D721Med (cell line): ENCODE measurements at regions not wholly inside any gene's neighbourhood (a gene's known extent, or its start where the extent isn't known, plus 50 kb on each side); places are given as distances from the start of the nearest gene placed in this dataset.

ENCODE experiments used
- DNase-seq: peaks from one replicate; pipeline ENCODE4 v3.0.0; 2011; ENCODE audit warnings: low spot score; ENCODE audit not compliant: insufficient read length
- FAIRE-seq: peaks from 2 replicates; lab custom pipeline; 2011; peaks lifted over from hg19 to GRCh38; lab: Jason Lieb, UNC
- TF ChIP-seq, protein P1 (sequence below): IDR thresholded peaks from 2 replicates; pipeline ENCODE4 v1.5.1; 2012; ENCODE audit warnings: mild to moderate bottlenecking, control low read depth; ENCODE audit not compliant: insufficient read depth; ENCODE audit errors: missing control alignments

DNA sequence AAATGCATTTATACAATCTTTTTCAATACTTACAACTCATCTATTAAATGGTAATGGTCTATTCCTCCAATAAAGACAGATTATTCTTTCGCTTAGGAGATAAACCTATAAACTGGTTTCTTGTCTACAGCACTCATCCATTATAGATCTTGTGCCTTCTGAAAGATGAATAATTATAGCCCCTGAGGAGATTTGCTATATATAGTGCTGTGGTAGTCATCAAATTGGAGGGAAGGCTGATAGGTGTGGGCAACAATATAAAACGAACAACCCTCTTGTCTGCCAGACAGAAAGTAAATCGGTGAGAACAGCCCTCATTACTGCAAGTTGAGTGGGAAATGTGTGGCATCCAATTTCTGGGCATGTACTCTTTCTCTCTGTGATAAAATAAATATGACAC lies 292.5 kb upstream of the CNR1 start:
- TF ChIP-seq, protein P1, sequence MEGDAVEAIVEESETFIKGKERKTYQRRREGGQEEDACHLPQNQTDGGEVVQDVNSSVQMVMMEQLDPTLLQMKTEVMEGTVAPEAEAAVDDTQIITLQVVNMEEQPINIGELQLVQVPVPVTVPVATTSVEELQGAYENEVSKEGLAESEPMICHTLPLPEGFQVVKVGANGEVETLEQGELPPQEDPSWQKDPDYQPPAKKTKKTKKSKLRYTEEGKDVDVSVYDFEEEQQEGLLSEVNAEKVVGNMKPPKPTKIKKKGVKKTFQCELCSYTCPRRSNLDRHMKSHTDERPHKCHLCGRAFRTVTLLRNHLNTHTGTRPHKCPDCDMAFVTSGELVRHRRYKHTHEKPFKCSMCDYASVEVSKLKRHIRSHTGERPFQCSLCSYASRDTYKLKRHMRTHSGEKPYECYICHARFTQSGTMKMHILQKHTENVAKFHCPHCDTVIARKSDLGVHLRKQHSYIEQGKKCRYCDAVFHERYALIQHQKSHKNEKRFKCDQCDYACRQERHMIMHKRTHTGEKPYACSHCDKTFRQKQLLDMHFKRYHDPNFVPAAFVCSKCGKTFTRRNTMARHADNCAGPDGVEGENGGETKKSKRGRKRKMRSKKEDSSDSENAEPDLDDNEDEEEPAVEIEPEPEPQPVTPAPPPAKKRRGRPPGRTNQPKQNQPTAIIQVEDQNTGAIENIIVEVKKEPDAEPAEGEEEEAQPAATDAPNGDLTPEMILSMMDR, result no peak
- no peak for DNase-seq

DNA sequence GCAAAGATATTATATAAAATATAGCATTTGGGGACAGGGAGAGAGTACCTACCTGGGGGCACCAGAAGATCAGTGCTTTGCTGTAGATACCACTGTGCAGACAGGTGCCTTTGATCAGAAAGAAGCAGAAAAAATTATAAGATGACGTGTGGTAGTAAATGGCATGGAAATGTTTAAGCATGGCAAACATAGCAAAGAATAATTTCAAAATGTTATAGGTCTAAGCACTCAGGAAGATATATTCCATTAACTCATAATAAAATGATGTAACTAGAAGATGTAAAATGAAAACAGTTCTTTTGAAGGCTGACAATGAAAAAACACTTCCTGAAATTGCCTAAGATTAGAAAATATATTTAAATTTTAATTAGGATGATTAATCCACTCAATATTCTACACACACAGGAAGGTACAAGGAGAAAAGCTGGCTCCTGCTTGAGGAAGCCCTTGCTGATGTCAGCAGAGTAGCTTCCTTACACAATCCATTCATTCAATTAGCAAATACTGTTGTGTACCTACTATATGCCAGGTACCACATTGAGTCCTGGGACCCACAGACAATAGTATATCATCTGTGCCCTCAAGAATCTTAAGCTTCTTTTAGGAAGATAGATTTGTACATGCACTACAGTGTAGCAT lies 290.2 kb upstream of the CNR1 start:
- no peak for FAIRE-seq
- TF ChIP-seq, protein P1, result no peak
- no peak for DNase-seq

More for the DNA sequence above, 292.5 kb upstream of the CNR1 start:
- FAIRE-seq, result no peak

DNA sequence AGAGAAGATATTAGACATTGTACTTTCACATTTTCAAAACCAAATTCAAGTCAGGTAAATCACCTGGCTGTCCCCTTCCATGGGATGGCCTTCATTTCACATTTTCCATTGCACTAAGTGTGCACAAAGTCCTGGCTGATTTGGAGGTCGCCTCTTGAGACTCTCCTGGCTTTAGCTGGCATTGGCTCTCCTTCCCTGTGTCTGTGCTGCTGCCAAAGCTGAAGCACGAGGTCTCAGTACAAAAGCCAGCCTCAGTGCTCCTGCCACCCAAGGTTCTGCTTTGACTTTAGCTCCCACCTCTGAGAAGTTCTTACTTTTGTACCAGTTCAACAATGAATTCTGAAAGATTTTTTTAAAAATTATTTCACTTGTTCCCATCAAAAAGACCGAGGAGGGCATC lies 289.2 kb upstream of the CNR1 start:
- FAIRE-seq (no peak), DNase-seq (no peak)
- TF ChIP-seq, protein P1, result no peak

DNA sequence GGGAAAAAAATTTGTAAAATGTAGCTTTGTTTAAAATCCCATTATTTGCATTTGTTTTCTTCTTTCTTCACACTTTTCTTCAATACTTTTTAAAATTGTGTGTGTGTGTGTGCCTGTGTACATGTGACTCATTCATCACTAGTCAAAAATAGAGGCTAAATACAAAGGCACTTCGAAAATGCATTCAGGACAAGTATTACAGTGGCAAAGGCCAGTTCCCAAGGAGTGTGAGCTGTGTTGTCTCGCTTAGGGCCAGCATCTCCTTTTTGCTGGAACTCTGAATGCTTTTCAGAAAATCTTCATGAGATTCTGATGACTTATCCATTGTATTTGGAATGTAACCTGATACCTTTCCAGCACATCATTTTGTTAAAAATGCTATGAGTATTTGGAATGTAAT lies 288.5 kb upstream of the CNR1 start:
- no peak for DNase-seq
- FAIRE-seq, result no peak
- TF ChIP-seq, protein P1, result no peak

DNA sequence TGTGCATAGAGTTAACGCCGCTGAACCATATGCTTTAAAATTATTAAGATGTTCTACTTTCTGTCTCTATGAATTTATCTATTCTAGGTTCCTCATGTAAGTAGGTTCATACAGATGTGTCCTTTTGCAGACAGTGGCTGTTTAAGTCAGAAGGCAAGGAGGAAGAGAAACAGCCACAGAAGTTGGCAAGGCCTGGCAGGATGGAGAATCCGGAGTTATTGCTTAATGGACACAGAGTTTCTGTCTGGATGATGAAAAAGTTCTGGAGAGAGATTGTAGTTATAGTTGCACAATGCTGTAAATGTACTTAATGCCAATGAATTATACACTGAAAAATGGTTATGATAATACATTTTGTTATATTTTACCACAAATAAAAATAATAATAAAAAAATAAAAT lies 283.6 kb upstream of the CNR1 start:
- TF ChIP-seq, protein P1, result no peak

DNA sequence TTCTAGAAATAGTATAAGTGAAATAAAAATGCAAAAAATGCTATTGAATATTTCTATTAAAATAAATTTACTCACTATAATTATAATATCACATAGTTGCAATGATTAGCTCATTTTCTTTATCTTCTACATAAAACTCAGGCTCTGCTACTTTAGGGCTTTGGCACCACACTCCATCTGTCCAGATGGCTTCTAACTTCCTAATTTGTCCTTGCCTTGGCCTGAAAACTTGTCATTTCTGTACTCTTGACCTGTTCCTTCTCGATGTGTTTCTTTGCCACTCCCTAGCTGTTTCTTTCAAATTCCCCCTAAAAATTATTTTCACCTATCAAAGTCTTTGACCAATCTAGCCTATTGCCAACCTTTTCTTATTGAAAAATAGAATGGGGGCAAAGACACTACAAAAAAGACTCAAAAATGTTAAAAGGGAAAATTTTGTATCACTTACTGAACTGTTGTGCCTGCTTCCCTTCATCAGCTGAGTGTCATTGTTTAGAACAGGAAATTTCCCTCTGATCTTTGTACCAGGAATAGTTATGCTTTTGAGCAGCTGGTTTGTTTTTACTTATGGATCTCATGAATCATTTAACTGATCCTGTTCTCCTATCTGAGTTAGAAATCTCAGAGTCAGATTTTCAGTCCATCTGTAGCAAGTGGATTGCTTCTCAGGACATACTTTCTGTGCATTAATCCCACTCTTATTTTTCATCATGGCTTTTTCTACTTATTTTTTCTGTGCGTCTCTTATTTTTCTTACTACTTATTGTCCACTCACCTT lies 279.2 kb upstream of the CNR1 start:
- TF ChIP-seq, protein P1, result no peak
- FAIRE-seq (no peak), DNase-seq (no peak)

More for the DNA sequence above, 283.6 kb upstream of the CNR1 start:
- DNase-seq (no peak), FAIRE-seq (no peak)

DNA sequence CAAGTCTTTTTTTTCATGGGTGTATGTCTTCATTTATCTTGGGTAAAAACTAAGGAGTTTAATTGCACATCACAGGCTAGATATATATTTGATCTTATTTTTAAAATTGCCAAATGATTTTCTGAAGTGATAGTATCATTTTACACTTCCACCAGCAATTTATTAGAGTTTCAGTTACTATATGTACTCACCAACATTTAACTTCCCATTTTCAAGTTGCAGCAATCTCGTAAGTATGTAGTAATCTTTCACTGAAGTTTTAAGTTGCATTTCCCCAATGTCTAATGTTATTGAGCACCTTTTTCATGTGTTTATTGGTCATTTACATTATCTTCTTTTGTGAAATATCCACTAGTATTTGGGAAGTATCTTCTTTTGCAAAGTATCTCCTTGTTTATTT lies 277.4 kb upstream of the CNR1 start:
- no peak for FAIRE-seq
- TF ChIP-seq, protein P1, result no peak
- no peak for DNase-seq
